Nephron progenitor cell (in vitro differentiated cells): ENCODE measurements at regions not wholly inside any gene's neighbourhood (a gene's known extent, or its start where the extent isn't known, plus 50 kb on each side); places are given as distances from the start of the nearest gene placed in this dataset.
A peak's percentile ranks its signal among the peaks of the same experiment; 100 is the strongest.

Experiments used
- DNase-seq: peaks from one replicate; pipeline ENCODE4 v3.0.0; 2021
- H3K27ac Mint-ChIP-seq: 2 replicates; pipeline ENCODE4 v1.8.0; 2021; ENCODE audit warnings: mild to moderate bottlenecking, moderate library complexity, mixed read lengths
- H3K27me3 Mint-ChIP-seq: 2 replicates; pipeline ENCODE4 v1.8.0; 2021; ENCODE audit warnings: mild to moderate bottlenecking, low read depth, mixed read lengths; ENCODE audit not compliant: poor library complexity
- H3K36me3 Mint-ChIP-seq: 2 replicates; pipeline ENCODE4 v1.8.0; 2021; ENCODE audit warnings: low read depth, mixed read lengths
- H3K4me1 Mint-ChIP-seq: 2 replicates; pipeline ENCODE4 v1.8.0; 2021; ENCODE audit warnings: mixed read lengths
- H3K4me3 Mint-ChIP-seq: 2 replicates; pipeline ENCODE4 v1.8.0; 2021; ENCODE audit warnings: mild to moderate bottlenecking, moderate library complexity, mixed read lengths
- H3K9me3 Mint-ChIP-seq: 2 replicates; pipeline ENCODE4 v1.8.0; 2021; ENCODE audit warnings: mild to moderate bottlenecking, moderate library complexity, mixed read lengths
- TF ChIP-seq, protein P1 (sequence below): fragments of 200-600 bp; sonication (generic); IDR thresholded peaks from 2 replicates; pipeline ENCODE4 v1.5.0; 2021; ENCODE audit warnings: antibody characterized with exemption

- H3K9me3 Mint-ChIP-seq: no peaks in the 10 kb centered on the region
- no peaks in the 10 kb centered on the region for H3K27me3 Mint-ChIP-seq
- H3K4me3 Mint-ChIP-seq: no peak overlapping the region
- no peak for DNase-seq
- TF ChIP-seq, protein P1, sequence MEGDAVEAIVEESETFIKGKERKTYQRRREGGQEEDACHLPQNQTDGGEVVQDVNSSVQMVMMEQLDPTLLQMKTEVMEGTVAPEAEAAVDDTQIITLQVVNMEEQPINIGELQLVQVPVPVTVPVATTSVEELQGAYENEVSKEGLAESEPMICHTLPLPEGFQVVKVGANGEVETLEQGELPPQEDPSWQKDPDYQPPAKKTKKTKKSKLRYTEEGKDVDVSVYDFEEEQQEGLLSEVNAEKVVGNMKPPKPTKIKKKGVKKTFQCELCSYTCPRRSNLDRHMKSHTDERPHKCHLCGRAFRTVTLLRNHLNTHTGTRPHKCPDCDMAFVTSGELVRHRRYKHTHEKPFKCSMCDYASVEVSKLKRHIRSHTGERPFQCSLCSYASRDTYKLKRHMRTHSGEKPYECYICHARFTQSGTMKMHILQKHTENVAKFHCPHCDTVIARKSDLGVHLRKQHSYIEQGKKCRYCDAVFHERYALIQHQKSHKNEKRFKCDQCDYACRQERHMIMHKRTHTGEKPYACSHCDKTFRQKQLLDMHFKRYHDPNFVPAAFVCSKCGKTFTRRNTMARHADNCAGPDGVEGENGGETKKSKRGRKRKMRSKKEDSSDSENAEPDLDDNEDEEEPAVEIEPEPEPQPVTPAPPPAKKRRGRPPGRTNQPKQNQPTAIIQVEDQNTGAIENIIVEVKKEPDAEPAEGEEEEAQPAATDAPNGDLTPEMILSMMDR: no peak
- H3K4me1 Mint-ChIP-seq: peaks cover 68% of the 10 kb centered on the region
- H3K36me3 Mint-ChIP-seq: no peaks in the 10 kb centered on the region
- no peak overlapping the region for H3K27ac Mint-ChIP-seq
These were observed 62.1 kb downstream of the FAT3 start for GRCh38 chr11:92286709-92287108.

GRCh38 chr11:92295175-92296137 is 70.8 kb downstream of the FAT3 start:
- Mint-ChIP-seq H3K4me1 (peaks cover 43% of the 10 kb centered on the region), H3K27ac (no peak overlapping the region), H3K4me3 (no peak overlapping the region), H3K27me3 (no peaks in the 10 kb centered on the region), H3K9me3 (no peaks in the 10 kb centered on the region), H3K36me3 (peaks cover 20% of the 10 kb centered on the region)
- DNase-seq: no peak
- TF ChIP-seq, protein P1: no peak

GRCh38 chr11:92296138-92296515 is 71.5 kb downstream of the FAT3 start:
- DNase-seq: no peak
- Mint-ChIP-seq H3K27ac (no peak overlapping the region), H3K9me3 (no peaks in the 10 kb centered on the region), H3K4me3 (no peak overlapping the region), H3K4me1 (peaks cover 48% of the 10 kb centered on the region), H3K27me3 (no peaks in the 10 kb centered on the region), H3K36me3 (peaks cover 24% of the 10 kb centered on the region)
- TF ChIP-seq, protein P1: no peak

DNA sequence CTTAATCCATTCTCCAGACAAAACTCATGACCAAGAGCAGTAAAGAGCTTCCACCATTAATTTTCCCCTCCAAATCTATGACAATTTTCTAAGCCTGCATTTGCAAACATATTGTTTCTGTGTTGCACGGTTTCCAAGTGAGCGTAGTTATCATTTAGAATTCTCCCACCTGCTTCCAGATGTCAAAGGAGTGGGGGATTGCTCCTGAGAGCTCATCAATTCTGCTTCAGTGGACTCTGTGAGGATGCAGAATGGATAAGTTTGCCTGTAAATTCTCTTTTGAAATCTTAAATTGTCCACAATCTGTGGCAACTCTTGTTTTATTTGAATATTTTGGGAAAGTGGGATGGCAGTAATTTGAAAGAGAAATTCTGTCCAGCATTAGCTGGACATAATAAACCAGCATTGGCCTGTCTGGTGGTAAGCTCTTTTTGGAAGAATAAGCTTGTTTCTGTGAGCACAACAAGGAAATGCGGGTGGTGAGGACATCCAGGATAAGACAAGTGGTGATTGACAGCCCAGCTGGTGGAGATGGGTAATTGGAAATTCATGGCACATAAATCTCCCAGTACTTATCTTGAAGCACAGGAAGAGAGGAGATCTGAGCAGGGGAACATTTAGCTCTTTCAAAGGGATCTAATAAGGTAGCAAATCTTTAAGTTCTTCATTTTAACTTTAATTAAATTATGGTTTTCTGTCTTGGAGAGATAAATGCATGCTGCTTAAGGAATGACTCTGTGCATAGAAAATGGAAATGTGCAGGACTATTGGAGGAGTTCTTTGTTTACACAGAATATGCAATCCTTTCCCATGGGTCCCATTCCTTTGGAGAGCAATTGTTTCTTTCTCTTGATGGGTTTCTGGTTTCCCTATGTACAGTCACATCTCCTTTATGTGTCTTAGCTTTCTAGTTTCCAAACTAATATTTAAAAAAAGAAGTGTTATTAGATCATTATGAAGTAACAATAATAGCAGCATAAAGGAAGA is 73.2 kb downstream of the FAT3 start:
- no peaks in the 10 kb centered on the region for H3K9me3 Mint-ChIP-seq
- peak overlapping the region; percentile 92 for H3K27ac Mint-ChIP-seq
- TF ChIP-seq, protein P1: no peak
- no peak overlapping the region for H3K4me3 Mint-ChIP-seq
- DNase-seq: peak; percentile 11
- H3K36me3 Mint-ChIP-seq: peaks cover 20% of the 10 kb centered on the region
- H3K27me3 Mint-ChIP-seq: no peaks in the 10 kb centered on the region
- H3K4me1 Mint-ChIP-seq: peaks cover 53% of the 10 kb centered on the region

DNA sequence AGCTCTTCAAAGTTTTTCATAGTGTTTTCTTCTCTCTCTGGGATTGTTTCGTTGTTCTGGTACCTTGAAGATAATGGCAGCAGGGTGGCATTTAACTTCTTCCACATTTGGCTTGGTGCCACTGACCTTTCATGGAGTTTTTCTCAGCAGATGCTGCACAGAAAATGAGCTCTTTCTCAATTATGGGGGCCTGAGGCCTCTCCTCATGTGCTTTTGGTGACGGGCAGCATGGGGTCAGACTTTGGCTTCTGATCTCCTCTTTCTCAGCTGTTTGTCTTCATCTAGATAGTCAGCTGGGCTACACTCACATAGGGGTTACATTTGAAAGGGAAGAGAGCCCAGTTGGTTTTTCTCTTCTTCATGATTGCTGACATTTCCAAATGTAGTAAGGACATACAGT is 76.3 kb downstream of the FAT3 start:
- DNase-seq: no peak
- Mint-ChIP-seq H3K9me3 (no peaks in the 10 kb centered on the region), H3K36me3 (peaks cover 13% of the 10 kb centered on the region), H3K4me1 (peaks cover 51% of the 10 kb centered on the region), H3K4me3 (no peak overlapping the region), H3K27me3 (peaks cover 3% of the 10 kb centered on the region), H3K27ac (peak overlapping the region; percentile 9)
- TF ChIP-seq, protein P1: no peak
